ENCODE measurements at regions not wholly inside any gene's neighbourhood (a gene's known extent, or its start where the extent isn't known, plus 50 kb on each side); places are given as distances from the start of the nearest gene placed in this dataset.

DNA sequence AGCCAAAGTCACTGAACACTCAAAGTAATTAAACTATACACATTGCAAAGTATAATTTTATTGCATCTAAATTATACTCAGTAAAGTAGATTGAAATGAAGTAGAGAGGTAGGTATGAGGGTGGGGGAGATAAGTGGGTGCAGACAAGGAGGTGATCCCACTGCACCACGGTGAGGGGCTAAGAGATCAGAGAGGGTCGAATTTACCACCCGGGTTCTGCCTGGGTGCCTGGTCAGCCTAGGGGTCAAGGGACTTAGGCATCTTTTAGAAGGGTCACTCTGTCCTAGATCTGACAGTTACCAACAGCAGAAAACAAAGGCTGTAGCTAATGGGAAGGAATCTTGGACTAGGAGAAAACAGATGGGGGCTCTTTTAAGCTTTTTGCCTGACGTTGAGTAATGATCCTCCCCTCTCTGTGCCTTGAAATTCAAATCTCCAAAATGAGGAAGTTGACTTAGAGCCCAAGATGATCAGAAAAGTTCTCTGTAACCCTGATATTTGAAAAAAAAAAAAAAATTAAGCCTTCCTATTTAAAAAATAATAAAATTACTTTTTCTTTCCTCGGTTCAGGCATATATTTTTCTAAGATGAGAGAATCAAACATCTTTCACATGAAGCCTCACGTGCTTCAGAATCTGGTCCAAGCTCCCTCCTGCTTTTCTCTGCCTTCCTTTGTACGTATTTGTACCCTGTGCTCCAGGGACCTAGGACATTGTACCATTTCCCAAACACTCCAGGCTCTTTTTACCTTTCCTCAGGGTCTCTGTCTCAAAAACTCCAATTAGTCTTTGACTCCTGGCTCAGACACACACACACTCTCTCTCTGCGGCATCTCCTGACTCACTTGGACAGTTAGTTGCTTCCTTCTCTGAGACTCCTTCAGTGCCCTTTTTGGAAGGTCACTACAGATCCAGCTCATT is 353.9 kb downstream of the CYRIA start:
- Histone ChIP-seq H3K4me1 (replicated peaks in 1 of 2) (no peaks in the 10 kb centered on the region), H3K9me3 (replicated peaks in 1 of 3) (no peaks in the 10 kb centered on the region), H3K27me3 (no peaks in the 10 kb centered on the region), H3K4me3 (no peak overlapping the region), H3K27ac (no peak overlapping the region), H3K36me3 (replicated peaks in 1 of 2) (no peaks in the 10 kb centered on the region)
- intact Hi-C loops (cut with DNase I), result no loop called here
- WGBS, 4 donors, result 50 to 65% (median 62%) methylated on average over 8 of the region's 8 CpGs
- TF ChIP-seq, protein P1, sequence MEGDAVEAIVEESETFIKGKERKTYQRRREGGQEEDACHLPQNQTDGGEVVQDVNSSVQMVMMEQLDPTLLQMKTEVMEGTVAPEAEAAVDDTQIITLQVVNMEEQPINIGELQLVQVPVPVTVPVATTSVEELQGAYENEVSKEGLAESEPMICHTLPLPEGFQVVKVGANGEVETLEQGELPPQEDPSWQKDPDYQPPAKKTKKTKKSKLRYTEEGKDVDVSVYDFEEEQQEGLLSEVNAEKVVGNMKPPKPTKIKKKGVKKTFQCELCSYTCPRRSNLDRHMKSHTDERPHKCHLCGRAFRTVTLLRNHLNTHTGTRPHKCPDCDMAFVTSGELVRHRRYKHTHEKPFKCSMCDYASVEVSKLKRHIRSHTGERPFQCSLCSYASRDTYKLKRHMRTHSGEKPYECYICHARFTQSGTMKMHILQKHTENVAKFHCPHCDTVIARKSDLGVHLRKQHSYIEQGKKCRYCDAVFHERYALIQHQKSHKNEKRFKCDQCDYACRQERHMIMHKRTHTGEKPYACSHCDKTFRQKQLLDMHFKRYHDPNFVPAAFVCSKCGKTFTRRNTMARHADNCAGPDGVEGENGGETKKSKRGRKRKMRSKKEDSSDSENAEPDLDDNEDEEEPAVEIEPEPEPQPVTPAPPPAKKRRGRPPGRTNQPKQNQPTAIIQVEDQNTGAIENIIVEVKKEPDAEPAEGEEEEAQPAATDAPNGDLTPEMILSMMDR (IDR thresholded peaks at IDR 0.05), result no peak
- no peak for TF ChIP-seq POLR2A (IDR thresholded peaks at IDR 0.05)
- no peak for DNase-seq

DNA sequence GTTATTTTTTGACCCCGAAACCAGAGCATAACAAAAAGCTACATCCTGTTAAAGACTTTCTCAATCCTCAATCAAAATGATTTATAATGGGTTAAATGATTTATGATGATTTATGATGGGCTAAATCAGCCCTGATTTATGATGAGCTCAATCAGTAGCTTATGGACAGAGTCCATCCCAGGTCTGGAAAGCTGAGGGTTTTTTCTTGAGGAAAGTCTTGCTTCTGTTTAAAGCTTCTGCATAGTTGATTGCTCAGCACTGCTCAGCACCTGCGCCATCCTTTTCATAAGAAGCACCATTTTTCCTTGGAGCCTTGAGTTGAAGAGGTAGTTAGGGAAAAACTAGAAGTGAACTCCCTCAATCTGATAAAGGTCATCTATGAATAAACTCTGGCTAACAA is 356.8 kb downstream of the CYRIA start:
- 90 to 94% (median 91%) methylated on average over 2 of the region's 2 CpGs for WGBS, 4 donors
- Histone ChIP-seq H3K36me3 (replicated peaks in 1 of 2) (no peaks in the 10 kb centered on the region), H3K27ac (no peak overlapping the region), H3K9me3 (replicated peaks in 1 of 3) (no peaks in the 10 kb centered on the region), H3K4me1 (replicated peaks in 1 of 2) (no peaks in the 10 kb centered on the region), H3K27me3 (no peaks in the 10 kb centered on the region), H3K4me3 (no peak overlapping the region)
- TF ChIP-seq, protein P1 (IDR thresholded peaks at IDR 0.05), result no peak
- TF ChIP-seq POLR2A (IDR thresholded peaks at IDR 0.05), result no peak
- intact Hi-C loops (cut with DNase I), result no loop called here
- no peak for DNase-seq

DNA sequence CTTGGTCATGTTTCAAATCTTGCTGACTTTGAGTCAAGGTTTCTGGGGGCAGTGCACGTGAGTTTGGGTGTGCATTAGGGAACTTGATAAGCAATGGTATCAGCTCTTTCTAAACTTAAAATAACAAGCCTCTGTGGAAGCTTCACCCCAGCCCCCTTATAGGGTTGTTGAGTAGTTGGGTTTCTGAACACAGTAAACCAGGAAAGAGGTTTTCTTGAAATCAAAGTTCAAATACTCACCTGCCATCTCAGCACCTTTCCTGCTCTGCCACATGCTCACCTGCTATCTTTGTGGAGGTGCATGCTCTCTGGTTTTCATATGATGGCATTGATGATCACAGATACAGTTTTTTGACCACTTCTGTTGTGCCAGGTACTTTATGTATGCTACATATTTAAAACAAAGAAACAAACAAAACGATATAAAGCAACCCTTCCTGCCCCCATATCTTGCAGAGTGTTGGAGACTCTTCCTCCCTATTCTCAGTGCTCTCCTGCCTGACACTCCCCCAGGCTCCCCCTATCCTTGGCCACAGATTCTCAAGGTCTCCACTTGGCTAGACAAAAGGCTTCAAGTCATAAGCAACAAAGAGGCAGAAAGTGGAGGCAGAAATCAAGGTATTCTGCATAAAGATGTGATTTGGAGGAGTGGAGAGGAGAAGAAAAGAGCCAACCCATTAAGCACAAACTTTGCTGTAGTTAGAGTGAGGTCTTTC is 360.6 kb downstream of the CYRIA start:
- intact Hi-C loops (cut with DNase I), result no loop called here
- H3K27me3 ChIP-seq, result no peaks in the 10 kb centered on the region
- no peak for DNase-seq
- no peaks in the 10 kb centered on the region for H3K9me3 ChIP-seq (replicated peaks in 1 of 3)
- TF ChIP-seq, protein P1 (IDR thresholded peaks at IDR 0.05), result no peak
- TF ChIP-seq POLR2A (IDR thresholded peaks at IDR 0.05), result no peak
- H3K36me3 ChIP-seq (replicated peaks in 1 of 2), result no peaks in the 10 kb centered on the region
- no peaks in the 10 kb centered on the region for H3K4me1 ChIP-seq (replicated peaks in 1 of 2)
- H3K27ac ChIP-seq, result no peak overlapping the region
- H3K4me3 ChIP-seq, result no peak overlapping the region
- WGBS, 4 donors, result 40 to 51% (median 42%) methylated on average over 2 of the region's 2 CpGs

DNA sequence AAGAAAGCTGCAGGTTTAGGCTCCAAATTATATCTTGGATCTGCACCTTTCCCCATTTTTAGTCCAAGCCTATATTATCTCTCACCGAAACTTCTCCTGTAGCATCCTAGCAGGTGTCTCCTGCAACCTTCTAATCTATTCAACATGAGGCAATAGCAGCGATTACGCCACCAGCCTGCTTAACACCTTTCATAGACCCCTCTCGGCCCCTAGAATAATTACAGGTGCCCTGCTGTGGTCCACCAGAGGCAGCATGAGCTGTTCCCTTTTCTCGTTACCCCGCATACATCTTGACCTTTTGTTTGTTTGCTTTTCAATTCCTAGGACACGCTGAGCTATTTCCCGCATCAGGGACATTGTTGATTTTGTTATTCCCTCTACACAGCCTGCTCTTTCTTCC is 361.9 kb downstream of the CYRIA start:
- Histone ChIP-seq H3K36me3 (replicated peaks in 1 of 2) (no peaks in the 10 kb centered on the region), H3K9me3 (replicated peaks in 1 of 3) (no peaks in the 10 kb centered on the region), H3K4me1 (replicated peaks in 1 of 2) (no peaks in the 10 kb centered on the region), H3K4me3 (no peak overlapping the region), H3K27me3 (no peaks in the 10 kb centered on the region), H3K27ac (no peak overlapping the region)
- no peak for DNase-seq
- WGBS, 4 donors, result 58 to 79% (median 74%) methylated on average over 8 of the region's 8 CpGs
- intact Hi-C loops (cut with DNase I), result no loop called here
- TF ChIP-seq POLR2A (IDR thresholded peaks at IDR 0.05), result no peak
- TF ChIP-seq, protein P1 (IDR thresholded peaks at IDR 0.05), result no peak
